RCC 7860 (cell line): ENCODE measurements at regions not wholly inside any gene's neighbourhood (a gene's known extent, or its start where the extent isn't known, plus 50 kb on each side); places are given as distances from the start of the nearest gene placed in this dataset.
A peak's percentile ranks its signal among the peaks of the same experiment; 100 is the strongest.

Source experiments
- DNase-seq: peaks from one replicate; pipeline ENCODE4 v3.0.0-alpha.2; 2015; ENCODE audit warnings: low spot score
- FAIRE-seq: peaks from 2 replicates; lab custom pipeline; 2012; peaks lifted over from hg19 to GRCh38; lab: Jason Lieb, UNC

DNA sequence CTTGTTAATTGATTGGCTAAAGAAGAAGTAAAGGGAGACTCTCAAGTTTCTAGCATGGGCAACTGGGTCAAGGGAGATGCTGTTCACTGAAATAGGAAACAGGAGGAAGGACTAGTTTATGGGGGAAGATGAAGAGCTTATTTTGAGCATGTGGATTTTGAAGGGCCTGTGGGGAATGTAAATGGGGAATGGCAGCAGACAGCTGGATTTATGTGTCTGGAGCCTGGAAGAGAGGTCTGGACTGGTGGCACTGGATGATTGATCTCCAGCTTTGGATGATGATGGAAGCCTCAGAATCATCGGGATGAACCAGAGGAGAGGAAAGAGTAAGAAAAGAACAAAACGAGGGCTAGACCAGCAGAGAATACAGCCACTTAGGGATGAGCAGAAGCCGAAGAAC, 54.9 kb upstream of the ENAH start:
- DNase-seq (no peak), FAIRE-seq (no peak)

GRCh38 chr1:225709101-225709500, 56.2 kb upstream of the ENAH start:
- FAIRE-seq (no peak), DNase-seq (no peak)

DNA sequence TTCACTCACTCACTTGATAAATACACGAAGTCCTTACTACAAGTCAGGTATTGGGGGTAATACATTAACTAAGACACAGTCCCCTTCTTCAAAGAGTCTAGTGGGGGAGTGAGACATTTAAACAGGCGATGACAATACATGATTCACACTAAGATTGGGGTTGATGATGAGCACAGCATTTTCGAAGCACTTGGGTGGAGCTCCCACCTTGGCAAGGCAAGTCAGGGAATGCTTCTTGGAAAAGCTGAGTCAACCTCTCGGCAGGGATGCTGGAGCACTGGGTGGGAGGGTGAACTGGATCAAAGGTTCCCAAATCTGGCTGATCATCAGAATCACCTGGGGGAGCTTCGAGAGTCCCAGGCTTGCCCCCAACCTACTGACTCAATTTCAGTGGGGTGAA, 57.9 kb upstream of the ENAH start:
- DNase-seq: peak; percentile 97
- peak; percentile 99 for FAIRE-seq

GRCh38 chr1:225711236-225711937, 58.5 kb upstream of the ENAH start:
- FAIRE-seq (peak; percentile 92), DNase-seq (peak; percentile 66)

GRCh38 chr1:225712391-225712790, 59.5 kb upstream of the ENAH start:
- FAIRE-seq: no peak
- no peak for DNase-seq

- no peak for FAIRE-seq
- no peak for DNase-seq
These were observed 60.4 kb upstream of the ENAH start for GRCh38 chr1:225713281-225713680.

DNA sequence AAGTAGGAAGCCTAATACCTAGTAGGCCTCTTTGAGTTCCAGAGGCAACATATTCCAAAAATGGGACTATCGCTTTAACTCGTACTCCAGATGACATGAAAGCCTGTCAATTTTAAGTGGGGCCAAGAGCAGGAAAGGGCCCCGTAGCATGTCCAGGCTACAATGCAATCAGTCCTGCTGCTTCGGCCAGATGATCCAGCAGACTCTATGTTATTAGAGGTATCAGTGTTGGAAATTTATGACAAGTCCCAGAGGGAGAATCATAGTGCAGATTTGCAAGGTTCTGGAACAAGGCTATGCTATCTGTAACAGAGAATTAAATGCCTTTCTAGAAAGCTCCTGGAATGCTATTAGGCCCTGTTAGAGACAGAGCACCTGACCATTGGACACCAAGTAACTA, 56.7 kb upstream of the SRP9 start:
- no peak for DNase-seq
- no peak for FAIRE-seq

DNA sequence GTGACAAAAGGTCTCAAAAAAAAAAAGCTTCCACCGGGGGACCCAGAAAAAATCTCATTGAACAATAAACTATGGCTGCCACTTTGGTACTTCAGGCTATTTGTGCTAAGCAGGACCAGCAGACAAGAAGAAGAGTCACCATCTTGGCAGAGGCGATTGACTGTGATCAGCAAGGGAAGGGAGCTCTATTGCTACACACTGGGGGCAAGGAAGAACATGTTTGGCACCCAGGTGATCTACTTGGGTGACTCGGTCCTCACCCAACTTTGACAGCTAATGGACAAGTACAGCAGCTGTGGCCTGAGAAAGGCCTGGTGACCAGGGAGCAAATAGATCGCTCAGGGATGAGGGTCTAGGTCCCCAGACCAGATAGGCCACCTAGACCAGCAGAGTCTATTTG, 53.4 kb upstream of the SRP9 start:
- no peak for DNase-seq
- FAIRE-seq: no peak
